ENCODE measurements at regions not wholly inside any gene's neighbourhood (a gene's known extent, or its start where the extent isn't known, plus 50 kb on each side); places are given as distances from the start of the nearest gene placed in this dataset.

GRCh38 chr2:157155992-157156391, 101.5 kb upstream of the GALNT5 start:
- Histone ChIP-seq H3K4me3 (ENCODE audit: low read depth, low read length, poor library complexity, severe bottlenecking) (no peak overlapping the region), H4K20me1 (ENCODE audit: insufficient read depth, low read length) (no peaks in the 10 kb centered on the region), H3F3A (ENCODE audit: insufficient read depth, low read length) (no peaks in the 10 kb centered on the region), H3K27ac (ENCODE audit: low read depth, low read length, poor library complexity, severe bottlenecking) (no peak overlapping the region), H3K9me2 (ENCODE audit: low read depth, low read length) (no peaks in the 10 kb centered on the region), H3K4me1 (ENCODE audit: insufficient read depth, low read length, severe bottlenecking) (no peaks in the 10 kb centered on the region), H3K27me3 (ENCODE audit: insufficient read depth, low read length) (no peaks in the 10 kb centered on the region), H3K36me3 (ENCODE audit: insufficient read depth, low read length) (no peaks in the 10 kb centered on the region), H2AFZ (ENCODE audit: low read length) (no peak overlapping the region), H3K79me2 (ENCODE audit: insufficient read depth, low read length) (no peaks in the 10 kb centered on the region), H3K4me2 (ENCODE audit: low read length) (no peak overlapping the region), H3K9ac (ENCODE audit: low read length) (no peak overlapping the region), H3K9me3 (ENCODE audit: low read length) (no peaks in the 10 kb centered on the region)
- TF ChIP-seq EZH2 (IDR thresholded peaks at IDR 0.05; ENCODE audit: borderline replicate concordance, low read length), result no peak
- TF ChIP-seq, protein P1, sequence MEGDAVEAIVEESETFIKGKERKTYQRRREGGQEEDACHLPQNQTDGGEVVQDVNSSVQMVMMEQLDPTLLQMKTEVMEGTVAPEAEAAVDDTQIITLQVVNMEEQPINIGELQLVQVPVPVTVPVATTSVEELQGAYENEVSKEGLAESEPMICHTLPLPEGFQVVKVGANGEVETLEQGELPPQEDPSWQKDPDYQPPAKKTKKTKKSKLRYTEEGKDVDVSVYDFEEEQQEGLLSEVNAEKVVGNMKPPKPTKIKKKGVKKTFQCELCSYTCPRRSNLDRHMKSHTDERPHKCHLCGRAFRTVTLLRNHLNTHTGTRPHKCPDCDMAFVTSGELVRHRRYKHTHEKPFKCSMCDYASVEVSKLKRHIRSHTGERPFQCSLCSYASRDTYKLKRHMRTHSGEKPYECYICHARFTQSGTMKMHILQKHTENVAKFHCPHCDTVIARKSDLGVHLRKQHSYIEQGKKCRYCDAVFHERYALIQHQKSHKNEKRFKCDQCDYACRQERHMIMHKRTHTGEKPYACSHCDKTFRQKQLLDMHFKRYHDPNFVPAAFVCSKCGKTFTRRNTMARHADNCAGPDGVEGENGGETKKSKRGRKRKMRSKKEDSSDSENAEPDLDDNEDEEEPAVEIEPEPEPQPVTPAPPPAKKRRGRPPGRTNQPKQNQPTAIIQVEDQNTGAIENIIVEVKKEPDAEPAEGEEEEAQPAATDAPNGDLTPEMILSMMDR (IDR thresholded peaks at IDR 0.05; ENCODE audit: low read length), result no peak

GRCh38 chr2:157158111-157158510, 99.4 kb upstream of the GALNT5 start:
- Histone ChIP-seq H3K27ac (ENCODE audit: low read depth, low read length, poor library complexity, severe bottlenecking) (no peak overlapping the region), H3K4me3 (ENCODE audit: low read depth, low read length, poor library complexity, severe bottlenecking) (no peak overlapping the region), H3K9me2 (ENCODE audit: low read depth, low read length) (no peaks in the 10 kb centered on the region), H3F3A (ENCODE audit: insufficient read depth, low read length) (no peaks in the 10 kb centered on the region), H2AFZ (ENCODE audit: low read length) (no peak overlapping the region), H3K27me3 (ENCODE audit: insufficient read depth, low read length) (no peaks in the 10 kb centered on the region), H3K36me3 (ENCODE audit: insufficient read depth, low read length) (no peaks in the 10 kb centered on the region), H3K9ac (ENCODE audit: low read length) (no peak overlapping the region), H3K4me2 (ENCODE audit: low read length) (no peak overlapping the region), H3K9me3 (ENCODE audit: low read length) (no peaks in the 10 kb centered on the region), H3K4me1 (ENCODE audit: insufficient read depth, low read length, severe bottlenecking) (no peaks in the 10 kb centered on the region), H4K20me1 (ENCODE audit: insufficient read depth, low read length) (no peaks in the 10 kb centered on the region), H3K79me2 (ENCODE audit: insufficient read depth, low read length) (no peaks in the 10 kb centered on the region)
- TF ChIP-seq, protein P1 (IDR thresholded peaks at IDR 0.05; ENCODE audit: low read length), result no peak
- no peak for TF ChIP-seq EZH2 (IDR thresholded peaks at IDR 0.05; ENCODE audit: borderline replicate concordance, low read length)

DNA sequence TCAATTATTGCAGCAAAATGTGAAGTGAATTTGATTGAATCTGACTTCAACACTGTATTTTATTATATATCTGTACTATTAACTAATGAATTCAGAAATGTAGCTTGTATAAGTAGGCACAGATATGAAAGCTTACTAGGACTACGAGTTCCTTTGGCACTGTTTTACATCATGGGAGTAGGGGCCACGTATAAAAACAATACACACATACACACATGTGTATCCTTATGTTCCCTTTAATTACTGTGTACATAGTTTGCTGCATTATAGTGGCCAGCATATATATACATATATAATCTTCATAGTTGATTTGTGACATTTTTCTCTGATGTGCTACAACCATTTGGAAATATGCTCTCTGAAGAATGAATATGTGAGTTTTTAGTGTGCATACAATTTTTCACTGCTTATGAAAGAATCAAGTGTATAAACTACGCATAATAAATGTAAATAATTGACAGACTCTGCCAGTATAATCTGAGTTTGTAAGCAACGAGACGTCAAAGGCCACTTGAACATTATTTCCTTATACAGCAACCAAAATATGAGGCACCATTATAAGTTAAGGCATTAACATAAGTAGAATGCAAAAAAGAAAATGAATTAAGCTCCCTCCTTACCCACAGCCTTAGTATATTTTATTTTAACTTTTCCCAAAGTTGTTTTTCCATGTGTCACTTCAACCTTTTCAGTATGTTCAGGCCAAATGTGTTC, 98.1 kb upstream of the GALNT5 start:
- Histone ChIP-seq H3K27ac (ENCODE audit: low read depth, low read length, poor library complexity, severe bottlenecking) (no peak overlapping the region), H3K9me3 (ENCODE audit: low read length) (no peaks in the 10 kb centered on the region), H3K27me3 (ENCODE audit: insufficient read depth, low read length) (no peaks in the 10 kb centered on the region), H3K4me2 (ENCODE audit: low read length) (no peak overlapping the region), H3K9me2 (ENCODE audit: low read depth, low read length) (no peaks in the 10 kb centered on the region), H2AFZ (ENCODE audit: low read length) (no peak overlapping the region), H3K4me1 (ENCODE audit: insufficient read depth, low read length, severe bottlenecking) (no peaks in the 10 kb centered on the region), H4K20me1 (ENCODE audit: insufficient read depth, low read length) (no peaks in the 10 kb centered on the region), H3K4me3 (ENCODE audit: low read depth, low read length, poor library complexity, severe bottlenecking) (no peak overlapping the region), H3K79me2 (ENCODE audit: insufficient read depth, low read length) (no peaks in the 10 kb centered on the region), H3F3A (ENCODE audit: insufficient read depth, low read length) (no peaks in the 10 kb centered on the region), H3K36me3 (ENCODE audit: insufficient read depth, low read length) (no peaks in the 10 kb centered on the region), H3K9ac (ENCODE audit: low read length) (no peak overlapping the region)
- no peak for TF ChIP-seq EZH2 (IDR thresholded peaks at IDR 0.05; ENCODE audit: borderline replicate concordance, low read length)
- TF ChIP-seq, protein P1 (IDR thresholded peaks at IDR 0.05; ENCODE audit: low read length), result no peak

Measured in OCI-LY1 (cell line).